Lung (tissue), 11 donors: ENCODE measurements at regions not wholly inside any gene's neighbourhood (a gene's known extent, or its start where the extent isn't known, plus 50 kb on each side); places are given as distances from the start of the nearest gene placed in this dataset.
A peak's percentile ranks its signal among the peaks of the same experiment; 100 is the strongest.

Experiments
- ATAC-seq: fragments of 200-7000 bp; cut with Tn5 transposase; one replicate; pipeline ENCODE4 v1.9.1; 2020; ENCODE audit warnings: moderate number of reproducible peaks; ENCODE audit not compliant: insufficient read depth, low FRiP score
- DNase-seq, 3 donors: peaks; one replicate each; pipeline ENCODE4 v3.0.0-alpha.2; 2013 to 2017
- H3K27ac ChIP-seq, 2 donors: one replicate each; pipeline ENCODE4 v1.5.1; 2013; ENCODE audit warnings: mild to moderate bottlenecking in 2 of 2, moderate library complexity in 2 of 2, control low read depth in 1 of 2, inconsistent platforms in 1 of 2, low read depth in 1 of 2, low read length in 1 of 2
- H3K27me3 ChIP-seq, 3 donors: one replicate each; pipeline ENCODE4 v1.5.1; 2013; ENCODE audit warnings: low read length in 2 of 3; ENCODE audit not compliant: control insufficient read depth in 3 of 3, insufficient read depth in 3 of 3
- H3K36me3 ChIP-seq, 4 donors: one replicate each; pipeline ENCODE4 v1.5.1; 2013; ENCODE audit warnings: low read length in 4 of 4, mild to moderate bottlenecking in 1 of 4, moderate library complexity in 1 of 4; ENCODE audit not compliant: control insufficient read depth in 4 of 4, insufficient read depth in 4 of 4
- H3K4me1 ChIP-seq, 5 donors: one replicate each; pipeline ENCODE4 v1.5.1; 2013; ENCODE audit warnings: low read length in 5 of 5, mild to moderate bottlenecking in 2 of 5, moderate library complexity in 1 of 5; ENCODE audit not compliant: control insufficient read depth in 5 of 5, insufficient read depth in 5 of 5
- H3K4me3 ChIP-seq: one replicate; pipeline ENCODE4 v1.5.1; 2013; ENCODE audit warnings: mild to moderate bottlenecking, control low read depth, moderate library complexity
- H3K9ac ChIP-seq, 2 donors: one replicate each; pipeline ENCODE4 v1.5.1; 2013; ENCODE audit warnings: low read length in 2 of 2, control low read depth in 1 of 2; ENCODE audit not compliant: insufficient read depth in 1 of 2
- H3K9me3 ChIP-seq, 4 donors: one replicate each; pipeline ENCODE4 v1.5.1; 2013; ENCODE audit warnings: low read length in 3 of 4, mild to moderate bottlenecking in 1 of 4, moderate library complexity in 1 of 4; ENCODE audit not compliant: control insufficient read depth in 4 of 4, insufficient read depth in 3 of 4
- WGBS, 2 donors: extraction: QIAGEN DNeasy Blood & Tissue Kit; methylation state at CpG; one replicate each; pipeline ENCODE4 v1.1.7; 2013; 5-methylcytosine and 5-hydroxymethylcytosine counted together
- TF ChIP-seq, protein P1 (sequence below): IDR thresholded peaks from 2 replicates; pipeline ENCODE4 v1.5.1; 2012; ENCODE audit warnings: mild to moderate bottlenecking; ENCODE audit errors: control extremely low read depth, extremely low read depth
- donor health status: control.
- donor health status: control.
- donor health status: Bipolar disorder and iron deficiency.
- donor health status: healthy.
- donor health status: DM: yes; HTN: yes; CAD: no.

DNA sequence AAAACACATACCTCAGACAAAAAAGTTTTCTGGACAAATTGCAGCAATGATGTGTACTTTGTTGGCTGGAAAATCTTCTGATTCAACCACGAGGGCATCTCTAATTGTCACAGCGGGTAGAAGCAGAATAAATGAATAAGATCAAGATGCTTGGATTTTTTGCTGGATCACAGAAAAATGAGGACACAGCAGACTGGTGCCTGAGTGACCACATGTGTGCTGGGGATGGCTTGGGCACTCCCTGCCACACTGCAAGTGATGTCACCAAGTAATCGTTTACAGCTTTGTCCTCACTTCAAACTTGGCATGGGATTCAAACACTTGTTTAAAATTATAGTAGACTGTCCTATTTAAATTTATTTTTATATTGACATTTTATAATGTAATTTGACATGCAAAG lies 557.0 kb downstream of the SPRY1 start:
- Histone ChIP-seq H3K27me3 (no peaks in the 10 kb centered on the region), H3K9me3 (peaks cover 0 to 4% (median 0%) of the 10 kb centered on the region in 4 donors), H3K36me3 (no peaks in the 10 kb centered on the region), H3K9ac (no peak overlapping the region), H3K4me1 (peaks cover 0 to 9% (median 0%) of the 10 kb centered on the region in 5 donors), H3K4me3 (no peak overlapping the region), H3K27ac (no peak overlapping the region)
- 80 to 89% methylated on average over 3 of the region's 3 CpGs for WGBS, 2 donors
- TF ChIP-seq, protein P1, sequence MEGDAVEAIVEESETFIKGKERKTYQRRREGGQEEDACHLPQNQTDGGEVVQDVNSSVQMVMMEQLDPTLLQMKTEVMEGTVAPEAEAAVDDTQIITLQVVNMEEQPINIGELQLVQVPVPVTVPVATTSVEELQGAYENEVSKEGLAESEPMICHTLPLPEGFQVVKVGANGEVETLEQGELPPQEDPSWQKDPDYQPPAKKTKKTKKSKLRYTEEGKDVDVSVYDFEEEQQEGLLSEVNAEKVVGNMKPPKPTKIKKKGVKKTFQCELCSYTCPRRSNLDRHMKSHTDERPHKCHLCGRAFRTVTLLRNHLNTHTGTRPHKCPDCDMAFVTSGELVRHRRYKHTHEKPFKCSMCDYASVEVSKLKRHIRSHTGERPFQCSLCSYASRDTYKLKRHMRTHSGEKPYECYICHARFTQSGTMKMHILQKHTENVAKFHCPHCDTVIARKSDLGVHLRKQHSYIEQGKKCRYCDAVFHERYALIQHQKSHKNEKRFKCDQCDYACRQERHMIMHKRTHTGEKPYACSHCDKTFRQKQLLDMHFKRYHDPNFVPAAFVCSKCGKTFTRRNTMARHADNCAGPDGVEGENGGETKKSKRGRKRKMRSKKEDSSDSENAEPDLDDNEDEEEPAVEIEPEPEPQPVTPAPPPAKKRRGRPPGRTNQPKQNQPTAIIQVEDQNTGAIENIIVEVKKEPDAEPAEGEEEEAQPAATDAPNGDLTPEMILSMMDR, result no peak
- ATAC-seq (no peak), DNase-seq (no peak)

- Histone ChIP-seq H3K9me3 (peaks cover 0 to 4% (median 0%) of the 10 kb centered on the region in 4 donors), H3K27me3 (no peaks in the 10 kb centered on the region), H3K4me3 (no peak overlapping the region), H3K36me3 (no peaks in the 10 kb centered on the region), H3K9ac (no peak overlapping the region), H3K27ac (no peak overlapping the region), H3K4me1 (peaks cover 0 to 9% (median 0%) of the 10 kb centered on the region in 5 donors)
- no peak for DNase-seq
- WGBS, 2 donors, result 88 to 91% methylated on average over 4 of the region's 4 CpGs
- TF ChIP-seq, protein P1, result no peak
- ATAC-seq, result no peak
Observed at GRCh38 chr4:123954220-123954619, 557.6 kb downstream of the SPRY1 start.

- TF ChIP-seq, protein P1, result no peak
- Histone ChIP-seq H3K9ac (no peak overlapping the region), H3K9me3 (peaks cover 0 to 4% (median 0%) of the 10 kb centered on the region in 4 donors), H3K4me3 (no peak overlapping the region), H3K27ac (no peak overlapping the region), H3K4me1 (peaks cover 0 to 9% (median 0%) of the 10 kb centered on the region in 5 donors), H3K27me3 (no peaks in the 10 kb centered on the region), H3K36me3 (no peaks in the 10 kb centered on the region)
- ATAC-seq, result peak; percentile 45
- DNase-seq, result peak; percentile 33 to 85 (median 84)
- WGBS, 2 donors, result 64 to 85% methylated on average over 3 of the region's 3 CpGs
Observed at GRCh38 chr4:123955167-123955800, 558.7 kb downstream of the SPRY1 start.
